Endometrial microvascular endothelial cells (primary cell): ENCODE measurements at regions not wholly inside any gene's neighbourhood (a gene's known extent, or its start where the extent isn't known, plus 50 kb on each side); places are given as distances from the start of the nearest gene placed in this dataset.

Experiments
- in situ Hi-C: cut with HindIII; loops from 2 replicates; pipeline ENCODE4 v1.10.0; 2017; ENCODE audit warnings: low sequenced_read_pairs, low pct_unique_long_range_greater_than_20kb; ENCODE audit errors: inconsistent ontology term

DNA sequence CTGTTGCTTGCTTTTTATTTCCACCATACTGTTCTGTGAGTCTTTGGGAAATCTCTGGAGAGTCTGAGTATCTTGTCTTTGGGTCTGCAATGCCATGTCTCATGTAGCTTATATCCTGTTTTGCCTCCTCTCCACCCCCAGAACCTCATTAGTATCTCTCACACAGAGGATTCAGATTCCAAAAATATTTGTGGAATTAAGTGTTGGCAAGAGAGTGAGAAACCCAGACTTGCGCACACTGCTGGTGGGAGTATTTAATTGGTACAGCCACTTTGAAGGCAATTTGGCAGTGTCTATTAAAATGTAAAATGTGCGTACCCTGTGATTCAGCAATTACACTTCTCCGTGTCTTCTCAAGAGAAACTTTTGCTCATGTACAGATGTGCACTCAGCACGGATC is 68.6 kb downstream of the ZNF621 start:
- in situ Hi-C loops, result loop anchor here (25.0 kb wide), 2 partner anchors 244 to 644 kb away; no protein-coding TSS in a partner anchor

DNA sequence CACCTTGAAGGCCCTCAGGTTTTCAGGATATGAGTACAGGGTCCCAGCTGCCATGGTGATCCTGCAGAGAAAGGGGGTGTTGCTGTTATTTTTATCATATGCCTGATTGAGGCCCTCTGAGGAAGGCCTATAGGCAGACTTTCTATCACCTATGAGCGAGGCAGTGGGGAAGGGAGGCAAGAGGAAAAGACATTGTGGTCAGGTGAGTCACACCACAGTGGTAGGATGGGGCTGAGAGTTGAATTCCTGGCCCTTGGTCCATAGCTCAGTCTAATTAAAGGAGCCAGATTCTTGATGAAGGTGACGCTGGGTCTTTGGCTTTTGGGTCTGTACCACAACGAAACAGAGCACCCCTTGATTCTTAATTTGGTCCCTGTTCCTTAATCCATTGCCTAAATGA is 72.7 kb downstream of the ZNF621 start:
- in situ Hi-C loops, result loop anchor here (25.0 kb wide), 2 partner anchors 240 to 640 kb away; no protein-coding TSS in a partner anchor

DNA sequence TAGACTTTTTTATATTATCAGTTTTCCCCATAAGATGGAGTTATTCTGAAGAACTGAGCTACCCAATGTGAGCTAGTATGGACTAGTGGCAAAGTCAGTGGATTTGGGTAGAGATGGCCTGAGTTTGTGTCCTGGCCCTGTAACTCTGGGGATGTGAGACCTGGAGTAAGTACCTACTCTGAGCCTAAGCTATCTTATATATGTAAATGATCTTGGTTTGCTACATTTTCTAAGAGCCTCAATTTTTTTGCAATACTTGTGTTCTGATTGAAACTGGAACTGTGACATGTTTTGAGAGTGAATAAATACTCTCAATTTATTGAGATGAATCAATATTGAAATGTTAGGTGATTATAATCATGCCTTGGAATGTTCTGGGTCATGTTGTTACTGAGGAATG is 73.6 kb downstream of the ZNF621 start:
- in situ Hi-C loops, result loop anchor here (25.0 kb wide), 2 partner anchors 239 to 639 kb away; no protein-coding TSS in a partner anchor

DNA sequence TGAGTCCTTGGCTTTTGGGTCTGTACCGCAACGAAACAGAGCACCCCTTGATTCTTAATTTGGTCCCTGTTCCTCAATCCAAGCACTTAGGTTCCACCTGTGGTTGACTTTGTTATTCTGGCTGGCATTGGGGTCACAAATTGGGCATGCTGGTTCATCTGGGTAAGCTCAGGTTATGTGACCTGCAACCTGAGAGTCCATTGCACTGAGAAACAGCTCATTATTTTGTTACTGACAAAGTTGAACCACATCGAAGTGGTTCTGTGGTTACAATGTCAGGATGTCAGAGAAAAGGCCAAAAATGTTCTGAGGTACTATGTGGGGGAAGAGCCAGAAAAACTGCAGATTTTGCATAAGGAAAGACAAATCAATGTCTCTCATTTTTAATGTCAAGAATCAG is 74.2 kb downstream of the ZNF621 start:
- in situ Hi-C loops, result loop anchor here (25.0 kb wide), 2 partner anchors 238 to 638 kb away; no protein-coding TSS in a partner anchor

DNA sequence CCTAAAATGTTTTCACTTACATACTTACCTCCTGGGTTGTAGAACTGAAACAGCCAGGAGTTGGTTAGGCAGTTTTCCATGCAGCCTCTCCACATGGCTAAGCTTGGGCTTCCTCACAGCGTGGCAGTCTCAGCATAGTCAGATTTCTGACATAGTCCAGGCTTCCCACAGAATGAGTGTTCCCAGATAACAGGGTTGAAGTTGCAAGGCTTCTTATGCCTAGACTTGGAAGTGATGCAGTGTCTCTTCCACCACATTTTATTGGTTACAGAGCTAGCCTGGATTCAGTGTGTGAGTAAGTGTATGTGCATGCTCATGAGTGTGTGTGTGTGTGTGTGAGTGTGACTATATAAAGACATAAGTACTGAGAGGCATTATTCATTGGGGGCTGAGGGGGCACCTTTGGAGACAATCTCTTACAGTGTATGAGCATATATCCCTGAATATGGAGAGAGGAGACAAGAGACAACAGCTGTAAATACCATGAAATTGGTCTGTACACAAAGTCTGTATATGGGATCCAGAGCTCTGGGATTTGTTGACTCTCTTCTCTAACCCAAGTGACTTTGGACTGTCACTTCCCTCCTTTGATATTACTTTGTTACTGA is 78.1 kb downstream of the ZNF621 start:
- in situ Hi-C loops, result no loop called here

DNA sequence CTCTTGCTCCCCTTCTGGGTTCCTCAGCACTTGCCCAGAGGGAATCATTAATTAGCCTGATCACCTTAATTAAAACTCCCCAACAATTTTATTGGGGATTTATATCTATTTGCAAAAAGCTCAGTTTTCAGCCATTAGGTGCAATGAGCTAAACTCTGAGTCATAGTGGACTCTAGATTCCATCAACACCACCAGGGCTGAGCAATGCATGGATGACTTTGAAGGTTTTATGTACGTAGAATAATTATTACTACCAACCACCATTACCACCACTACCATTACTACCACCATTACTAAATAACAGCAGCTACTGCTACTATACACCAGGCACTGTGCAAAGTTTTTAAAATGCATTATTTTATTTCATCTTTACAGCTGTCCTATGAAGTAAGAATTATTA is 81.2 kb downstream of the ZNF621 start:
- in situ Hi-C loops, result no loop called here

DNA sequence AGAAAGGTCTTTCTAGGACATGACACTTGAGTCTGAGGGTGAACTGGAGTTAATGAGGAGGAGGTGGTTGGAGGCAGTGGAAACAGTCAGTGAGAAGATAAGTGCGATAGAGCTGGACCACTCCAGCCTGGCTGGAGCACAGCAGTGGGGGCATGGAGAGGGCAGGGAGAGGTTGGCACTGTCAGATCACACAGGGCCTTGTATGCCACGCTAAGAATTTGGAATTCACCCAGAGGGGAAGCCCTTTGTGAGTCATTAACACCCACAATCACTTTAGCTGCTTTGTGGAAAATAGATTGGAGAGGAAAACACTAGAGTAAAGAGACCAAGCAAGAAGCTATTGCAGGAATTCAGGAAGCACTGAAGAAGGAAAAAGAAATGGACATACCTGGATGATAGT is 83.3 kb downstream of the ZNF621 start:
- in situ Hi-C loops, result no loop called here

DNA sequence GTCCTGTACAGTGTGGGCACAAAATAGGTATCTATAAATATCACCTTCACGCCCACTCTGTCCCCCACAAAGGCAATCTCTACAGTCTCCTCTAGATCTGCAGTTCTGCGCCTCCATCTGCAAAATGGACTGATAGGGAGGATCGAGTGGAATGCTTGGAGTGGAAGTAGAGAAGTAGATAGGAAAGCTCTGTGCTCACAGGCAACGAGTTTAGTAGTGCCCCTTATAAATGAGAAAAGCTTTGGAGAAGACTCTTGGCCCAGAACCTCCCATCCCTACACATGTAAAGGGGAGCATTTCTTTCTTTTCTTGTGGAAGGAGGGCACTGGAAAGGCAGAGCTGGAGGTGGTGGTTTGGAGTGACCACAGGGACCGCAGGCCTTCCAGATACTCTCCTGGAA is 88.5 kb downstream of the ZNF621 start:
- in situ Hi-C loops, result no loop called here

DNA sequence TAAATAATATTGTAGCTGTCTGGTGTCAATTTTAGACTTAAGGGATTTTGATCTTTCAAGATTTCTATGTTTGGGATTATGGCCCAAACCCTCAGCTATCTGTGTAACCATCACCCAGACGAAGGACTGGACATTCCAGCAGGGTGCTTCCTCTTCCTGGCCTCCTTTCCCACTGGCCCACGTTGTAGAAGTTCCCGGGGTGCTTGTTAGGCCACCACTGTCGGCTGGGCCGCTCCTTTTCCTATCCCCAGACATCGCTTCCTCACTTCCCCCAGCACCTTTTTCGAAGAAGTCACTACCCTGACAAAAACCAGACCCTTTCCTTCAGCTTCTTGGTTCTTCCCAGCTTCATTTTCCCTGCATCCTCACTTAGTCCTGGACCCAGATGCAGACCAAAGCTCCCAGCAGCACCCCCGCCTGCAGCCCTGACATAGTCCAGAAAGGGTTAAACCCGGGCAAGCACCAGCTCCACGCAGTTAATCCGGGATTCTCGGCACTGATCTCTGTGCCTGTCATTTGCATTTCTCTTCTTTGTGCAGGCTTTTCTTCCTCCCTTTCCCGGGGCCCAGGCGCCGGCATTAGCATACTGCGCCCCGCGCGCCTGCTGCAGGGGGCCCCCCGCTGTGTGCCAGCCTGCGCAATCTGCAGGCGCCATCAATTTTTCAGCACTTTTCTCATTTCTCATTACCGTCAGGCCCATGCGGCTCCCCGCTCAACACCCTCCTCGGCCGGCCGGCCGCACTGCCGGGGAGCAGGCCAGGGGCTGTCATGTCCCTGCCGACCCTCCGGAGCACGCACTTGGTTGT is 90.6 kb downstream of the ZNF621 start:
- in situ Hi-C loops, result no loop called here

DNA sequence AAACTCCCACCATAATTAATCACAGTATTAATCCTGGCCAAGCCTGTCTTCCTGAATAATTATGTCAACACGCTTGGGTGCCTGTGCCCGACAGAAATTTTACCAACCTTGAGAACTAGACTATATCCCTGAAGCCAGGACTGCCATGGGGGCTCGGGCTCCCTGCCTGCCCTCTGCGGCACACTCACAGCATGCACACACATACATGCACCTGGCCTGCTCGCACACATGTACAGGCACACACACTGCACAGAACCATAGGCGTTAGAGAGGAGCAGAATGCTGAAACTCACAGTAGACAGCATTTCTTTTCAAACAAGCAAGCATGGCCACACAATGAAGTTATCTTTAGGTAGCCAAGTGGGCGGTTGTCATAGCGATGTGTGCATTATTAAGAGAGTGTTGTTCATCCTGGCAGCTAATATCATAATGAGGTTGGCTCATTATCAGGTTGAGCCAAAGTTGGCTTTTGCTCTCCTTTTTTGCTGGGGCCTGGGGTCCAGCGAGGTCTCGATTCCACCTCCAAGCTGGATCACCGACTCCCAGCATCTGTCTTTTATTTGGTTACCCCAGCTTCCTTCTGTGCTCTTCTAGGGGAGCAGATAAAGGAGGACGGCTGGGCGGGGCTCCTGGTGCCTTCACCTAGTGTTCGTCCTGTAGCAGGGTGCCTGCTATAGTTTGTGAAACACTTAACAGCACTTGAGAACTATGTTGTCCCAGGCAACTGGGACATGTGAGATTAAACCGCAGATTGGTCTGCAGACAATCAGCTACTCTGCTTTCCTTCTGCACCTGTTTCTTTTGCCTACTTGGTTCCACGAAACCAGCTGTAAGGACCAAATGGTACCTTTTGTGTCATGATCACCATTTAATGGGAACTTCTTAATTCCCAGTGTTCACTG is 91.4 kb downstream of the ZNF621 start:
- in situ Hi-C loops, result no loop called here

DNA sequence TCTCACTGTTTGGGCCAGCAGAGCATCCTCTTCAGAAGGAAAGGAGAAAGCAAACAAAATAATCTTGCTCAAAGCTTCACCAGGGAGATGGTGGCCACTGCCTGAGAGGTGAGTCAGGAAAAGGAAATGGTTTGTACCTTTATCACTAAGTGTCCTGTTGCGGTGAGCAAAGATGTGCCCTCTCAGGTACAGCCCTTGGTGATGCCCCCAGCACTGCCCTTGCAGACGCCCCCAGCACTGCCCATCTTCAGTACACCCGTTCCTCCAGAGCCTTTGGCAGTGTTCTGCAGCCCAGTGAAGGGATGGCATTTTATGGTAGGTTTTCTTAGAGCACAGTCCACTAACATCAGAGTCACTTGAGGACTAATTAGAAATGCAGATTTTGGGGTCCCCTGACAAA is 92.3 kb downstream of the ZNF621 start:
- in situ Hi-C loops, result no loop called here

DNA sequence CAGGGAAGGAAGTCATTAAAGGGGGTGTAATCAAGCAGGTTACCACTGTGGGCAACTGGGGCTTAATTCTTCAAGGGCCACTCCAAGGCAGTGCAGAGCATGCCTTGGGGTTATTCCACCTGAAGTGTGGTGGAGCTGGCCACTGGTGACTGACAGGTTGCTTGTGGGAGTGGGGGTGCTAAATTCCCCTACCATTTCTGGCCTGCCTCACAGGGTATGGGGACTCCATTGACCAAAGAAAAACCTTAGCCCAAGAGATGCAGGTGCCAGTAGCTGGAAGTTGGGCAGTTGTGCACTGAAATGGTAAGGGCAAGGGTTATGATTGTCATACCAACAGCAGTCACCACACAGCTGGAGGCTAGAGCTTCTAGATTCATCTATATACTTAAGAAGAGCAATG is 93.4 kb downstream of the ZNF621 start:
- in situ Hi-C loops, result no loop called here

DNA sequence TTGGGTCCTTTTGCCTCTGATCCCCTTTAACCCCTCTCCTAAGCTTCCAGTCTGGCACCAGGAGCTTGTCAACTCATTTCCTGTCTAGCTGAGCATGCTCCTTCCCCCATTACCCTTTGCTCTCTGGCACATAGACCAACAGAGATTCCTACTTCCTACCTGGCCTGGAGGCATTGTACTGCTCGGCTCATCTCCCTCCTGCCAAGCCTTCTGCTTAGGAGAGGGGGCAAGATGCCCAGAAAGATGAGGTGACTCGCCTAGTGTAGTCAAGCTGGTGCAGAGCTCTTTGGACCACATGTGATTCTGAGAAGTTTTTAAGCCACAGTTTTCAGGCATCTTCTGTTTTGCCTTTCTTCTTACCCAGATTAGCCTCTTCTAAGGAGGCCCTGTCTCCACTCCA is 95.4 kb downstream of the ZNF621 start:
- in situ Hi-C loops, result no loop called here

DNA sequence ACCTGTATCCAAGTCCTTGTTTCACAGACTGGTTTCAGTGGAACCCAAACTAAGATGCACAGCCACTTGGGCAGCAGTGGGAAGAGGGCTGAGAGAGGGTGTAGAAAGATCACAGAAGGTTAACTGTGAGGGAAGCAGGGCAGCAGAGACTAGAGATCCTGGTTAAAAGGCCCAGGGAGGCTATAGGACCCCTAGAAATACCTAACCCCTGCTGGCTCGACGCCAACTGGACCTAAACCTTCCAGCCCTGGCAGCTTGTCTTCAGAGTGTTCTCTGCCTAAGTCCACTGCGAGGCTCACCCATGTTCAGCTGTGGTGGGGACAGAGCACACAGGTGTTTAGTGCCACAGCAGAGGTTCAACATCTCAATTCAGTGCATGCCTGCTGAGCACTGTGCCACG is 96.5 kb downstream of the ZNF621 start:
- in situ Hi-C loops, result no loop called here

DNA sequence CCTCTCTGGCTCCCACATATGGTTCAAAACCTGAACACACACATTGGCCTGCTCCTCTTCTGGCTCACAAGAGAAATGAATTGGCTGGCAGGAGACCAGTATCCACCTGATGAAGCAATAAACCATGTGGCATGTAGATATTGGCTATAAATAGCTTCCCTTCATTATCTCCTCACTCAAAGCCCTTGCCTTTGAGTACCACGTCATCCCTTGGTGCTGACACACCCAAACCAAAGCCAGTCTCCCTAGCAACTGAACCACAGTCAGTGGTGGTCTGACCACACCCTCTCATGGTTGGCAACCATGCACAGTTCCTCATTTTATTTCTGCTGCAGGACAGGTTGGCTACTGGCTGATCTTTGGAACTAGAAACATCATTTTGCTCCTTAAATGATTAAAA is 98.8 kb downstream of the ZNF621 start:
- in situ Hi-C loops, result no loop called here

DNA sequence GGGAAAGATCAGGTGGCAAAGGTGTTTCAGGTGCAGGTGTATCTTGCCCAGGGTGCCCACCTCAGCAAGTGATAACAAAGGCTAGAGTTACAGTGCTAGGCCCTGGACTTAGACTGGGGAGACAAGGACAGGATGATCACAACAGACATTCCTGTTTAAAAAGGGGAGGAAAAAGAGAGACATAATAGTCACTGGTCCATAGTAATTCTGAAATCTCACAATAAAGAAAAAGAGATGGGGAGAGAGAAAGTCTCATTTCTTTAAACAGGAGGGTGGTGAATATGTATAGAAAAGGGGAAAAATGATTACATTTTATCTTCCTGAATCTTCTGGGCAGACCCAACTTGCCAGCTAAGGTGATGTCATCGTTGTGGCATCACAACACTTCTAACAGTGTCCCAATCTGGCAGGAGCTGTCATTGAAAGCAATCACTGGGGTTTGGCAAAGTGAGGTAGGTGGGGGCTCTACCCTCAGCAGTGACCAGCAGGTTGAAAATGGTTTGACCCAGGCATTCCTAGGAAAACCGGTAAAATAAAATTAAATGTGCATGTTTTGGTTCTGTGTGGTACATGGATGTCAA is 99.5 kb downstream of the ZNF621 start:
- in situ Hi-C loops, result no loop called here

DNA sequence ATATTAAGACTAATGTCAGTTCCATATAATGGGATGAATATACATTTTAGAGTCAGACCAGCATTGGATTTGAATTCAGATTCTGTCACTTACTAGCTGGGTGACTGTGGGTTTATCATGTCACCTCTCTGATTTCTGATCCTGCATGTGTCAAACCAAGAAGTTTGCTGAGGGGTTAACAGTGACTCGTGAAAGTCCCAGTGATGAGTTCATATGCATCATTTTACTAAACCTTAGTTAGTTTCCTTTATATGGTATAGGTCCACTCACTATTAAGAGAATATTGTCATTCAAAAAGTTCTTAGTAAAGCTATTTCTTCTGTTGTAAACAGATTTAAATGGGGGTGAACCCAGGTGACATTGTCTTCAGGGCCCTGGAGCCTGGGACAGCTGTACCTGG is 102.3 kb downstream of the ZNF621 start:
- in situ Hi-C loops, result no loop called here

DNA sequence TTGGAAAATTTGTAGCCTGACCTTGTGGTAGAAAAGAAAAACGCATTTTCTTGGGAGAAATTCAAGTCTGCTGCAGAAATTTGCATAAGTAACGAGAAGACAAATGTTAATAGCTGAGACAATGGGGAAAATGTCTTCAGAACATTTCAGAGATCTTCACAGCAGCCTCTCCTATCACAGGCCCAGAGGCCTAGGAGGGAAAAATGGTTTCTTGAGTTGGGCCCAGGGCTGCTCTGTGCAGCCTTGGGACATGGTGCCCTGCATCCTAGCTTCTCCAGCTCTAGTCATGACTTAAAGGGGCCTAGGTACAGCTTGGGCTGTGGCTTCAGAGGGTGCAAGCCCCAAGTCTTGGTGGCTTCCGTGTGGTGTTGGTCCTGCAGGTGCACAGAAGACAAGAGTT is 104.2 kb downstream of the ZNF621 start:
- in situ Hi-C loops, result no loop called here

DNA sequence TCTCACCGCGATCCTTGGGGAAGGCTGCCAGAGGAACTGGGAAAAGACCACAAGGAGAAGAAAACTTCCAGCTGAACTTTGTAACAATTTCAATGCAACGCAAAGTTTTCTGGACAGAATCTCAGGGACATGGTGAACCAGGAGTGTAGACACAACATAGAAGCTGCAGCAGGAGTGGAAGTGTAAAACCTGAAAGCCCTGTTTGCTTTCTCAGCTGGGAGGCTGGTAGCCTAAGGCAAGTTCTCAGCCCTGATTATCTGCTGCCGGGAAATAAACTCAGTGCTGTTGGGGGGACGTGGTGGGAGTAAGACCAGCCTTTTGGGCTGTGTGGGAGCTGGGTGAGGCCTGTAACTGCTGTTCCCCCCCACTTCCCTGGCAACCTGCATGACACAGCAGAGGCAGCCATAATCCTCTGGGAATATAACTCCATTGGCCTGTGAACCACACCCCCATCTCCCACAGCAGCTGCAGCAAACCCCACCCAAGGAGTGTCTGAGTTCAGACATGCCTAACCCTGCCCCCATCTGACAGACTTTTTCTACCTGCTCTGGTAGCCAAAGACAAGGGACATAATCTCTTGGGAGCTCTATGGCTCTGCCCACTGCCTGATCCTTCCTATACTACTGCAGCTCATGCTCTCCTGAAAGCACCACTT is 106.7 kb downstream of the ZNF621 start:
- in situ Hi-C loops, result no loop called here
